K562 (cell line): ENCODE measurements at regions not wholly inside any gene's neighbourhood (a gene's known extent, or its start where the extent isn't known, plus 50 kb on each side); places are given as distances from the start of the nearest gene placed in this dataset.

Experiments used
- ATAC-seq: fragments of 200-7000 bp; cut with Tn5 transposase; 3 replicates; pipeline ENCODE4 v1.9.1; 2020; ENCODE audit warnings: moderate library complexity
- BruUV-seq: library from RNA; stranded (reverse); fragments of 400-500 nt; replicated peaks from 2 replicates; lab custom pipeline; 2021; lab: Mats Ljungman, UMichigan
- CTCF ChIA-PET: fragments of 300-600 bp; formaldehyde crosslinking; extraction: SDS; loops from one replicate; lab custom pipeline; 2021; ENCODE audit warnings: low intra/inter-chr PET ratio; lab: Yijun Ruan, JAX
- POLR2A ChIA-PET: fragments of 300-600, 350-650 bp; sonication (Branson Sonifier 250); formaldehyde crosslinking; extraction: SDS; loops from one replicate; lab custom pipeline; 2021; ENCODE audit warnings: antibody characterized with exemption, inconsistent platforms; lab: Yijun Ruan, JAX
- DNase-seq, 4 experiments: peaks; one replicate each; pipeline versions ENCODE4 v3.0.0 to v3.0.0-alpha.2; 2011 to 2018; ENCODE audit warnings: low spot score in 3 of 4, mixed read lengths in 3 of 4; ENCODE audit errors: extremely low read depth in 1 of 4
- FAIRE-seq: peaks from 2 replicates; lab custom pipeline; 2011; peaks lifted over from hg19 to GRCh38; lab: Jason Lieb, UNC
- H2AFZ ChIP-seq: 2 replicates; pipeline ENCODE4 v1.6.0; 2011; ENCODE audit warnings: low read depth, low read length, control low read depth, inconsistent platforms
- H3K27ac ChIP-seq: fragments of 200-600 bp; 3 replicates; pipeline ENCODE4 v1.8.0; 2011; ENCODE audit warnings: low read depth, mild to moderate bottlenecking, control low read depth, inconsistent platforms, low read length, moderate library complexity, mixed read lengths; ENCODE audit errors: extremely low read depth
- H3K27me3 ChIP-seq, 2 experiments: fragments of 300-600 bp in 1 of 2; 2 replicates in 1 of 2; 3 replicates in 1 of 2; pipeline versions ENCODE4 v1.6.0 to v1.8.0; 2011; ENCODE audit warnings: inconsistent platforms in 2 of 2, low read length in 2 of 2, mild to moderate bottlenecking in 1 of 2, mixed read lengths in 1 of 2, moderate library complexity in 1 of 2; ENCODE audit not compliant: control insufficient read depth in 2 of 2, insufficient read depth in 2 of 2
- H3K36me3 ChIP-seq: fragments of 300-600 bp; 3 replicates; pipeline ENCODE4 v1.8.0; 2011; ENCODE audit warnings: mild to moderate bottlenecking, low read length, inconsistent platforms; ENCODE audit not compliant: control insufficient read depth, insufficient read depth
- H3K4me1 ChIP-seq, 2 experiments: fragments of 200-600 bp in 1 of 2; replicated peaks in 1 of 2; 2 replicates in 1 of 2; 3 replicates in 1 of 2; pipeline versions ENCODE4 v1.5.1 to v1.8.0; 2011; ENCODE audit warnings: inconsistent platforms in 2 of 2, low read length in 2 of 2, mild to moderate bottlenecking in 1 of 2, mixed read lengths in 1 of 2, moderate library complexity in 1 of 2; ENCODE audit not compliant: control insufficient read depth in 2 of 2, insufficient read depth in 2 of 2
- H3K4me2 ChIP-seq: 2 replicates; pipeline ENCODE4 v1.6.1; 2011; ENCODE audit warnings: low read length, control low read depth, inconsistent platforms, mixed read lengths; ENCODE audit not compliant: insufficient read depth
- H3K4me3 ChIP-seq: fragments of 200-600 bp; sonication (generic), shearing (Covaris generic); 2 replicates; pipeline ENCODE4 v1.5.1; 2016; ENCODE audit warnings: control low read depth, inconsistent platforms
- H3K79me2 ChIP-seq: fragments of 200-600 bp; 3 replicates; pipeline ENCODE4 v1.8.0; 2011; ENCODE audit warnings: low read length, inconsistent platforms; ENCODE audit not compliant: control insufficient read depth, insufficient read depth
- H3K9ac ChIP-seq, 2 experiments: 2 replicates each; pipeline versions ENCODE4 v1.6.0 to v1.6.1; 2011; ENCODE audit warnings: low read depth in 2 of 2, low read length in 2 of 2, control low read depth in 1 of 2, inconsistent platforms in 1 of 2, mild to moderate bottlenecking in 1 of 2, mixed read lengths in 1 of 2; ENCODE audit not compliant: insufficient read depth in 1 of 2
- H3K9me1 ChIP-seq: one replicate; pipeline ENCODE4 v1.6.0; 2011; ENCODE audit warnings: inconsistent platforms, mild to moderate bottlenecking, low read length, moderate library complexity; ENCODE audit not compliant: control insufficient read depth, insufficient read depth
- H3K9me3 ChIP-seq: replicated peaks from 2 replicates; pipeline ENCODE4 v1.5.1; 2011; ENCODE audit warnings: low read depth, low read length, inconsistent platforms; ENCODE audit not compliant: control insufficient read depth, insufficient read depth
- H4K20me1 ChIP-seq: replicated peaks from 2 replicates; pipeline ENCODE4 v1.6.1; 2011; ENCODE audit warnings: low read length, inconsistent platforms, mixed read lengths; ENCODE audit not compliant: control insufficient read depth, insufficient read depth
- ELF4 ChIP-seq: fragments of 450-650 bp; formaldehyde crosslinking; IDR thresholded peaks from 2 replicates; pipeline ENCODE4 v1.4.0; 2022; ENCODE audit warnings: missing genetic modification characterization
- HMGN3 ChIP-seq: IDR thresholded peaks from 2 replicates; pipeline ENCODE4 v1.6.1; 2011; ENCODE audit warnings: borderline replicate concordance, low read depth, mild to moderate bottlenecking, mixed read lengths, low read length; ENCODE audit not compliant: insufficient read length; ENCODE audit errors: extremely low read depth
- MCM2 ChIP-seq: fragments of 450-650 bp; IDR thresholded peaks from 2 replicates; pipeline ENCODE4 v1.6.1; 2017; ENCODE audit warnings: low read depth, mild to moderate bottlenecking
- MIER1 ChIP-seq: fragments of 450-650 bp; IDR thresholded peaks from 2 replicates; pipeline ENCODE4 v1.6.1; 2016; ENCODE audit warnings: antibody characterized with exemption, mild to moderate bottlenecking, low read depth
- MYNN ChIP-seq, 2 experiments: sonication (generic); formaldehyde crosslinking in 1 of 2; IDR thresholded peaks; 2 replicates each; pipeline versions ENCODE4 v1.5.0 to v1.6.1; 2016 to 2020; ENCODE audit warnings: antibody characterized with exemption in 1 of 2, missing genetic modification reagents in 1 of 2
- NFIX ChIP-seq: fragments of 250-450 bp; sonication (Bioruptor Pico); IDR thresholded peaks from 2 replicates; pipeline ENCODE4 v1.4.0; 2020; ENCODE audit warnings: low read depth, mild to moderate bottlenecking, moderate library complexity
- POLR3G ChIP-seq: IDR thresholded peaks from 2 replicates; pipeline ENCODE4 v1.6.1; 2011; ENCODE audit not compliant: insufficient read length, insufficient replicate concordance; ENCODE audit errors: extremely low read depth
- PTTG1 ChIP-seq: fragments of 450-650 bp; IDR thresholded peaks from 2 replicates; pipeline ENCODE4 v1.6.1; 2016; ENCODE audit warnings: low read depth, mild to moderate bottlenecking, missing genetic modification characterization, missing compliant biosample characterization
- SMAD2 ChIP-seq: fragments of 150-350 bp; IDR thresholded peaks from 2 replicates; pipeline ENCODE4 v1.6.1; 2014; ENCODE audit warnings: low read depth, mild to moderate bottlenecking, low read length
- SRSF1 ChIP-seq: fragments of 200-400 bp; formaldehyde crosslinking; IDR thresholded peaks from 2 replicates; pipeline ENCODE4 v1.6.1; 2017; ENCODE audit warnings: mild to moderate bottlenecking, low read depth, low read length, moderate library complexity
- ZFPM2 ChIP-seq: fragments of 250-450 bp; sonication (Bioruptor Pico); IDR thresholded peaks from 2 replicates; pipeline ENCODE4 v1.5.1; 2022; ENCODE audit warnings: mild to moderate bottlenecking
- ZKSCAN1 ChIP-seq: fragments of 150-350 bp; IDR thresholded peaks from 2 replicates; pipeline ENCODE4 v1.6.1; 2016; ENCODE audit warnings: low read depth, low read length
- ZNF584 ChIP-seq: fragments of 200-800 bp; sonication (Bioruptor generic); IDR thresholded peaks from 2 replicates; pipeline ENCODE4 v1.6.1; 2016; ENCODE audit warnings: low read depth, mild to moderate bottlenecking, missing genetic modification characterization, missing compliant biosample characterization
- ZNF707 ChIP-seq: fragments of 250-450 bp; sonication (Bioruptor Pico); conservative IDR thresholded peaks from 2 replicates; pipeline ENCODE4 v1.8.0; 2022; ENCODE audit warnings: inconsistent platforms, mild to moderate bottlenecking, moderate library complexity
- WGBS: fragments of 100-300 bp; shearing (Covaris generic); methylation state at CpG from one replicate; pipeline ENCODE4 v1.1.6; 2016; ENCODE audit warnings: low coverage, mixed read lengths; ENCODE audit not compliant: insufficient coverage; ENCODE audit errors: missing lambda C conversion rate; 5-methylcytosine and 5-hydroxymethylcytosine counted together
- in situ Hi-C: fragments of 300-500 bp; cut with MboI; formaldehyde crosslinking; loops from 4 replicates; pipeline ENCODE4 v1.15.0; 2018; ENCODE audit warnings: inconsistent platforms, mixed read lengths
- intact Hi-C: fragments of 100-400 bp; cut with micrococcal nuclease; formaldehyde crosslinking; loops from 2 replicates; pipeline ENCODE4 v1.14.2; 2022
- TF ChIP-seq, protein P1 (sequence below), 2 experiments: IDR thresholded peaks; 2 replicates each; pipeline ENCODE4 v1.6.1; 2012; ENCODE audit warnings: improper control_type of control experiment in 2 of 2, low read depth in 2 of 2, low read length in 2 of 2, borderline replicate concordance in 1 of 2

DNA sequence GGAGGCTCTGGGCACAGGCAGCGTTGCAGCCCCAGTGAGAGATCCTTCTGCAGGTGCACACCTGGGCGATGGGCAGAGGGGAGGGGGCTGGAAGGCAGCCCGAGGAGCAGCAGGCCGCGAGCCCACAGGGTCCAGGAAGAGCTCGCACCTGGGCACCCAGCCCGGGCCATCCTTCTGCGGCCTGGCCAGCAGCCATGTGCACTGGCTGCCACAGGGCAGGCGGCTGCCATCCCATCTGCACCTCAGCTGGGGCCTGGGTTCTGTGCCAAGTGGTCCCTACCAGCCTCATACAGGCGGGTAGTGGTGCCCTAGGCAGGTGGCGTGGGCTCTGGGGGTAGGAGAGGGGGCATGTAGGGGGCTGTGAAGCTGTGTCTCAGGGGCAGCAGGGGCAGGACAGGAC is 197.2 kb downstream of the RBFOX3 start:
- H3K4me1 ChIP-seq = no peaks in the 10 kb centered on the region
- H3K79me2 ChIP-seq = no peaks in the 10 kb centered on the region
- in situ Hi-C loops (no loop called here), intact Hi-C loops (no loop called here)
- H2AFZ ChIP-seq = no peak overlapping the region
- no peaks in the 10 kb centered on the region for H3K36me3 ChIP-seq
- H3K27ac ChIP-seq = no peak overlapping the region
- no peaks in the 10 kb centered on the region for H3K9me1 ChIP-seq
- ChIA-PET POLR2A (no interaction called here), CTCF (no interaction called here)
- no peak overlapping the region for H3K4me3 ChIP-seq
- H3K9ac ChIP-seq = no peak overlapping the region
- H4K20me1 ChIP-seq = peaks cover 10% of the 10 kb centered on the region
- FAIRE-seq (no peak), ATAC-seq (no peak), DNase-seq (no peak)
- peaks cover 11 to 62% of the 10 kb centered on the region in 2 experiments; a peak in 4 of 5 replicates for H3K27me3 ChIP-seq
- no TSS peak for BruUV-seq
- peaks cover 2% of the 10 kb centered on the region; the same call in 1 of the 2 replicates for H3K9me3 ChIP-seq
- TF ChIP-seq SMAD2 = no peak
- TF ChIP-seq HMGN3 = no peak
- no peak for TF ChIP-seq PTTG1 (tag)
- TF ChIP-seq MIER1 = no peak
- TF ChIP-seq ZKSCAN1 = no peak
- no peak for TF ChIP-seq ZNF707 (CRISPR knock-in tag)
- TF ChIP-seq, protein P1, sequence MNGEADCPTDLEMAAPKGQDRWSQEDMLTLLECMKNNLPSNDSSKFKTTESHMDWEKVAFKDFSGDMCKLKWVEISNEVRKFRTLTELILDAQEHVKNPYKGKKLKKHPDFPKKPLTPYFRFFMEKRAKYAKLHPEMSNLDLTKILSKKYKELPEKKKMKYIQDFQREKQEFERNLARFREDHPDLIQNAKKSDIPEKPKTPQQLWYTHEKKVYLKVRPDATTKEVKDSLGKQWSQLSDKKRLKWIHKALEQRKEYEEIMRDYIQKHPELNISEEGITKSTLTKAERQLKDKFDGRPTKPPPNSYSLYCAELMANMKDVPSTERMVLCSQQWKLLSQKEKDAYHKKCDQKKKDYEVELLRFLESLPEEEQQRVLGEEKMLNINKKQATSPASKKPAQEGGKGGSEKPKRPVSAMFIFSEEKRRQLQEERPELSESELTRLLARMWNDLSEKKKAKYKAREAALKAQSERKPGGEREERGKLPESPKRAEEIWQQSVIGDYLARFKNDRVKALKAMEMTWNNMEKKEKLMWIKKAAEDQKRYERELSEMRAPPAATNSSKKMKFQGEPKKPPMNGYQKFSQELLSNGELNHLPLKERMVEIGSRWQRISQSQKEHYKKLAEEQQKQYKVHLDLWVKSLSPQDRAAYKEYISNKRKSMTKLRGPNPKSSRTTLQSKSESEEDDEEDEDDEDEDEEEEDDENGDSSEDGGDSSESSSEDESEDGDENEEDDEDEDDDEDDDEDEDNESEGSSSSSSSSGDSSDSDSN (IDR thresholded peaks at IDR 0.05; ENCODE audit: borderline replicate concordance in 1 of 2, low read depth in 2 of 2, low read length in 2 of 2) = no peak
- TF ChIP-seq ELF4 = no peak
- no peak for TF ChIP-seq POLR3G
- TF ChIP-seq SRSF1 = no peak
- no peak for TF ChIP-seq NFIX (CRISPR knock-in tag)
- TF ChIP-seq ZNF584 (CRISPR knock-in tag) = no peak
- no peak for TF ChIP-seq MYNN (IDR thresholded peaks at IDR 0.05)
- TF ChIP-seq MYNN (CRISPR knock-in tag; IDR thresholded peaks at IDR 0.05) = no peak
- TF ChIP-seq ZFPM2 (CRISPR knock-in tag) = no peak
- no peak for TF ChIP-seq MCM2
- WGBS = 0% methylated on average over 11 of the region's 11 CpGs
- no peak overlapping the region for H3K4me2 ChIP-seq
